NCI-H526 treated with DMSO at 0.1 percent for 48 hours (cell line): ENCODE measurements at regions not wholly inside any gene's neighbourhood (a gene's known extent, or its start where the extent isn't known, plus 50 kb on each side); places are given as distances from the start of the nearest gene placed in this dataset.
"Not testable (repeated sequence)": the region's sequence is repeated elsewhere in the genome, so short reads cannot be mapped to it uniquely, and the experiment has no call there.

Experiments used
- DNase-seq: peaks from one replicate; lab custom pipeline; 2025; lab: John Stamatoyannopoulos, UW

GRCh38 chr3:99586701-99587100 lies 51.7 kb upstream of the COL8A1 start:
- no peak for DNase-seq

- no peak for DNase-seq
Measured at GRCh38 chr3:99579965-99580364, 58.4 kb upstream of the COL8A1 start.

GRCh38 chr3:99579246-99579645 lies 59.1 kb upstream of the COL8A1 start:
- DNase-seq, result no peak

GRCh38 chr3:99578339-99578970 lies 59.9 kb upstream of the COL8A1 start:
- no peak for DNase-seq

GRCh38 chr3:99576904-99577559 lies 61.4 kb upstream of the COL8A1 start:
- DNase-seq, result no peak

- no peak for DNase-seq
Measured at GRCh38 chr3:99575683-99576082, 62.7 kb upstream of the COL8A1 start.

GRCh38 chr3:99570061-99570460 lies 68.3 kb upstream of the COL8A1 start:
- DNase-seq, result no peak

GRCh38 chr3:99568663-99569335 lies 69.6 kb upstream of the COL8A1 start:
- no peak for DNase-seq

- no peak for DNase-seq
Measured at GRCh38 chr3:99565331-99565730, 73.1 kb upstream of the COL8A1 start.

- DNase-seq, result no peak
Measured at GRCh38 chr3:99562990-99563607, 75.3 kb upstream of the COL8A1 start.

GRCh38 chr3:99562138-99562537 lies 76.3 kb upstream of the COL8A1 start:
- DNase-seq, result no peak

GRCh38 chr3:99561056-99561455 lies 77.3 kb upstream of the COL8A1 start:
- no peak for DNase-seq

- DNase-seq, result no peak
Measured at GRCh38 chr3:99559196-99559595, 79.2 kb upstream of the COL8A1 start.

- DNase-seq, result not testable (repeated sequence)
Measured at GRCh38 chr3:99555885-99556284, 82.5 kb upstream of the COL8A1 start.

- no peak for DNase-seq
Measured at GRCh38 chr3:99551520-99551919, 86.9 kb upstream of the COL8A1 start.

- no peak for DNase-seq
Measured at GRCh38 chr3:99549957-99550603, 88.3 kb upstream of the COL8A1 start.

- DNase-seq, result no peak
Measured at GRCh38 chr3:99549220-99549619, 89.2 kb upstream of the COL8A1 start.

GRCh38 chr3:99548674-99549073 lies 89.7 kb upstream of the COL8A1 start:
- DNase-seq, result no peak

GRCh38 chr3:99545941-99546580 lies 92.3 kb upstream of the COL8A1 start:
- DNase-seq, result no peak

GRCh38 chr3:99544786-99545281 lies 93.6 kb upstream of the COL8A1 start:
- no peak for DNase-seq

GRCh38 chr3:99543796-99544195 lies 94.6 kb upstream of the COL8A1 start:
- no peak for DNase-seq
